HUES64 (cell line): ENCODE measurements at regions not wholly inside any gene's neighbourhood (a gene's known extent, or its start where the extent isn't known, plus 50 kb on each side); places are given as distances from the start of the nearest gene placed in this dataset.

Source experiments
- H3K27ac ChIP-seq: 2 replicates; pipeline ENCODE4 v1.7.0; 2013; ENCODE audit warnings: low read depth, low read length, inconsistent platforms
- H3K27me3 ChIP-seq: 2 replicates; pipeline ENCODE4 v1.6.1; 2013; ENCODE audit warnings: mild to moderate bottlenecking, low read length; ENCODE audit not compliant: insufficient read depth
- H3K36me3 ChIP-seq: 2 replicates; pipeline ENCODE4 v1.6.1; 2013; ENCODE audit warnings: mild to moderate bottlenecking, low read length; ENCODE audit not compliant: insufficient read depth
- H3K4me1 ChIP-seq: 2 replicates; pipeline ENCODE4 v1.6.1; 2013; ENCODE audit warnings: mild to moderate bottlenecking, low read length, moderate library complexity; ENCODE audit not compliant: insufficient read depth
- H3K4me3 ChIP-seq: 2 replicates; pipeline ENCODE4 v1.5.1; 2013; ENCODE audit warnings: mild to moderate bottlenecking, low read length, moderate library complexity
- H3K9ac ChIP-seq: 2 replicates; pipeline ENCODE4 v1.6.1; 2013; ENCODE audit warnings: mild to moderate bottlenecking, low read depth, low read length
- H3K9me3 ChIP-seq: 2 replicates; pipeline ENCODE4 v1.6.1; 2013; ENCODE audit warnings: low read depth, low read length; ENCODE audit not compliant: insufficient read depth
- WGBS: fragments of 150-250, 120-280 bp; methylation state at CpG from one replicate; pipeline ENCODE4 v1.1.7; 2013; ENCODE audit warnings: missing lambda C conversion rate; 5-methylcytosine and 5-hydroxymethylcytosine counted together

GRCh38 chr4:32425243-32425642 is 1705.1 kb downstream of the PCDH7 start:
- no peak overlapping the region for H3K9ac ChIP-seq
- H3K4me3 ChIP-seq = no peak overlapping the region
- no peaks in the 10 kb centered on the region for H3K27me3 ChIP-seq
- H3K36me3 ChIP-seq = no peaks in the 10 kb centered on the region
- no peaks in the 10 kb centered on the region for H3K9me3 ChIP-seq
- H3K4me1 ChIP-seq = no peaks in the 10 kb centered on the region
- 96% methylated on average over 2 of the region's 3 CpGs for WGBS
- H3K27ac ChIP-seq = no peak overlapping the region

GRCh38 chr4:32427566-32427965 is 1707.4 kb downstream of the PCDH7 start:
- Histone ChIP-seq H3K4me3 (no peak overlapping the region), H3K9ac (no peak overlapping the region), H3K4me1 (no peaks in the 10 kb centered on the region), H3K27ac (no peak overlapping the region), H3K9me3 (no peaks in the 10 kb centered on the region), H3K36me3 (no peaks in the 10 kb centered on the region), H3K27me3 (no peaks in the 10 kb centered on the region)
- WGBS = 98% methylated on average over 7 of the region's 7 CpGs

- no CpG with 5 or more reads among the region's 2 CpGs for WGBS
- H3K27ac ChIP-seq = no peak overlapping the region
- H3K36me3 ChIP-seq = no peaks in the 10 kb centered on the region
Observed at GRCh38 chr4:32429151-32429550, 1709.0 kb downstream of the PCDH7 start.

GRCh38 chr4:32435308-32435707 is 1715.1 kb downstream of the PCDH7 start:
- Histone ChIP-seq H3K9me3 (no peaks in the 10 kb centered on the region), H3K4me1 (no peaks in the 10 kb centered on the region), H3K27me3 (no peaks in the 10 kb centered on the region), H3K27ac (no peak overlapping the region), H3K4me3 (no peak overlapping the region), H3K9ac (no peak overlapping the region), H3K36me3 (no peaks in the 10 kb centered on the region)
- WGBS = 94% methylated on average over 2 of the region's 2 CpGs

More at GRCh38 chr4:32429151-32429550, 1709.0 kb downstream of the PCDH7 start:
- Histone ChIP-seq H3K4me3 (no peak overlapping the region), H3K27me3 (no peaks in the 10 kb centered on the region), H3K9ac (no peak overlapping the region), H3K9me3 (no peaks in the 10 kb centered on the region), H3K4me1 (no peaks in the 10 kb centered on the region)

- WGBS = 95% methylated on average over 2 of the region's 3 CpGs
- Histone ChIP-seq H3K4me1 (no peaks in the 10 kb centered on the region), H3K36me3 (no peaks in the 10 kb centered on the region)
Observed at GRCh38 chr4:32436816-32437215, 1716.6 kb downstream of the PCDH7 start.

GRCh38 chr4:32440391-32440790 is 1720.2 kb downstream of the PCDH7 start:
- Histone ChIP-seq H3K4me1 (no peaks in the 10 kb centered on the region), H3K9me3 (no peaks in the 10 kb centered on the region), H3K36me3 (no peaks in the 10 kb centered on the region), H3K9ac (no peak overlapping the region), H3K4me3 (no peak overlapping the region), H3K27ac (no peak overlapping the region), H3K27me3 (no peaks in the 10 kb centered on the region)
- 94% methylated on average over 3 of the region's 3 CpGs for WGBS

More at GRCh38 chr4:32436816-32437215, 1716.6 kb downstream of the PCDH7 start:
- no peak overlapping the region for H3K9ac ChIP-seq
- H3K27me3 ChIP-seq = no peaks in the 10 kb centered on the region
- H3K4me3 ChIP-seq = no peak overlapping the region
- H3K27ac ChIP-seq = no peak overlapping the region
- H3K9me3 ChIP-seq = no peaks in the 10 kb centered on the region

GRCh38 chr4:32454482-32454881 is 1734.3 kb downstream of the PCDH7 start:
- no peak overlapping the region for H3K4me3 ChIP-seq
- no peaks in the 10 kb centered on the region for H3K4me1 ChIP-seq
- no peaks in the 10 kb centered on the region for H3K36me3 ChIP-seq
- no peaks in the 10 kb centered on the region for H3K27me3 ChIP-seq
- no peak overlapping the region for H3K9ac ChIP-seq
- WGBS = 86% methylated on average over 1 of the region's 1 CpG
- H3K27ac ChIP-seq = no peak overlapping the region
- H3K9me3 ChIP-seq = peaks cover 3% of the 10 kb centered on the region; the same call in 1 of the 2 replicates

- Histone ChIP-seq H3K27ac (no peak overlapping the region), H3K9me3 (peaks cover 3% of the 10 kb centered on the region; the same call in 1 of the 2 replicates), H3K36me3 (no peaks in the 10 kb centered on the region), H3K9ac (no peak overlapping the region), H3K4me3 (no peak overlapping the region), H3K4me1 (no peaks in the 10 kb centered on the region), H3K27me3 (no peaks in the 10 kb centered on the region)
- WGBS = 86% methylated on average over 1 of the region's 2 CpGs
Observed at GRCh38 chr4:32455231-32455630, 1735.1 kb downstream of the PCDH7 start.

- Histone ChIP-seq H3K36me3 (no peaks in the 10 kb centered on the region), H3K9me3 (peaks cover 3% of the 10 kb centered on the region; the same call in 1 of the 2 replicates), H3K4me1 (no peaks in the 10 kb centered on the region), H3K27me3 (no peaks in the 10 kb centered on the region), H3K27ac (no peak overlapping the region), H3K4me3 (no peak overlapping the region), H3K9ac (no peak overlapping the region)
- WGBS = no CpG with 5 or more reads among the region's 1 CpG
Observed at GRCh38 chr4:32460972-32461371, 1740.8 kb downstream of the PCDH7 start.

- no peak overlapping the region for H3K4me3 ChIP-seq
- 72% methylated on average over 1 of the region's 1 CpG for WGBS
- no peaks in the 10 kb centered on the region for H3K9me3 ChIP-seq
- H3K4me1 ChIP-seq = no peaks in the 10 kb centered on the region
- no peak overlapping the region for H3K9ac ChIP-seq
- no peaks in the 10 kb centered on the region for H3K36me3 ChIP-seq
- H3K27me3 ChIP-seq = no peaks in the 10 kb centered on the region
- no peak overlapping the region for H3K27ac ChIP-seq
Observed at GRCh38 chr4:32462944-32463343, 1742.8 kb downstream of the PCDH7 start.

GRCh38 chr4:32470087-32470585 is 1750.0 kb downstream of the PCDH7 start:
- WGBS = no CpG with 5 or more reads among the region's 1 CpG
- H3K4me3 ChIP-seq = no peak overlapping the region
- H3K27me3 ChIP-seq = no peaks in the 10 kb centered on the region
- H3K36me3 ChIP-seq = no peaks in the 10 kb centered on the region
- H3K9me3 ChIP-seq = no peaks in the 10 kb centered on the region
- H3K9ac ChIP-seq = no peak overlapping the region
- H3K27ac ChIP-seq = no peak overlapping the region
- H3K4me1 ChIP-seq = no peaks in the 10 kb centered on the region; the same call in 1 of the 2 replicates

- no peak overlapping the region for H3K9ac ChIP-seq
- no peaks in the 10 kb centered on the region; the same call in 1 of the 2 replicates for H3K4me1 ChIP-seq
- H3K27me3 ChIP-seq = no peaks in the 10 kb centered on the region
- WGBS = 75% methylated on average over 2 of the region's 2 CpGs
- H3K27ac ChIP-seq = no peak overlapping the region
- no peaks in the 10 kb centered on the region for H3K9me3 ChIP-seq
- H3K4me3 ChIP-seq = no peak overlapping the region
- no peaks in the 10 kb centered on the region for H3K36me3 ChIP-seq
Observed at GRCh38 chr4:32472918-32473317, 1752.7 kb downstream of the PCDH7 start.
